PC-9 (cell line): ENCODE measurements at regions not wholly inside any gene's neighbourhood (a gene's known extent, or its start where the extent isn't known, plus 50 kb on each side); places are given as distances from the start of the nearest gene placed in this dataset.

Source experiments
- BruUV-seq: library from RNA; stranded (reverse); fragments of 400-500 nt; replicated peaks from 2 replicates; lab custom pipeline; 2021; lab: Mats Ljungman, UMichigan
- CTCF ChIA-PET: fragments of 300-600 bp; sonication (Branson Sonifier 250); formaldehyde crosslinking; loops from one replicate; lab custom pipeline; 2022; ENCODE audit warnings: antibody characterized with exemption; lab: Charles Lee
- POLR2A ChIA-PET: fragments of 300-600 bp; sonication (Branson Sonifier 250); formaldehyde crosslinking; loops from one replicate; lab custom pipeline; 2022; ENCODE audit warnings: antibody characterized with exemption; ENCODE audit not compliant: unreplicated experiment; lab: Charles Lee
- DNase-seq, 2 experiments: peaks; one replicate each; pipeline versions ENCODE4 v3.0.0 to v3.0.0-alpha.2; 2015 to 2022; ENCODE audit warnings: mixed read lengths in 1 of 2
- H2AFZ ChIP-seq: fragments of 200-600 bp; sonication (generic); 2 replicates; pipeline ENCODE4 v1.8.1; 2017; ENCODE audit warnings: antibody characterized with exemption
- H3F3A ChIP-seq: fragments of 200-600 bp; sonication (generic); 2 replicates; pipeline ENCODE4 v1.8.1; 2017; ENCODE audit warnings: antibody characterized with exemption, mild to moderate bottlenecking, low read depth; ENCODE audit not compliant: insufficient read depth
- H3K27ac ChIP-seq: fragments of 200-600 bp; sonication (generic); 2 replicates; pipeline ENCODE4 v1.6.1; 2016; ENCODE audit warnings: mixed run types
- H3K27me3 ChIP-seq: fragments of 200-600 bp; sonication (generic); 2 replicates; pipeline ENCODE4 v1.6.1; 2016; ENCODE audit warnings: low read depth, mixed run types; ENCODE audit not compliant: insufficient read depth
- H3K36me3 ChIP-seq: fragments of 200-600 bp; sonication (generic); 2 replicates; pipeline ENCODE4 v1.6.1; 2016; ENCODE audit warnings: low read depth, mixed run types
- H3K4me1 ChIP-seq: fragments of 200-600 bp; sonication (generic); replicated peaks from 2 replicates; pipeline ENCODE4 v1.6.1; 2016; ENCODE audit warnings: mixed run types; ENCODE audit not compliant: insufficient read depth
- H3K4me2 ChIP-seq: fragments of 200-600 bp; sonication (generic); 2 replicates; pipeline ENCODE4 v1.6.1; 2017; ENCODE audit warnings: mixed run types
- H3K4me3 ChIP-seq: fragments of 200-600 bp; sonication (generic); 2 replicates; pipeline ENCODE4 v1.6.1; 2016; ENCODE audit warnings: mixed run types
- H3K79me2 ChIP-seq: fragments of 200-600 bp; sonication (generic); 2 replicates; pipeline ENCODE4 v1.6.1; 2017; ENCODE audit warnings: low read depth, mixed run types
- H3K9me2 ChIP-seq: fragments of 200-600 bp; sonication (generic); 2 replicates; pipeline ENCODE4 v1.8.1; 2017; ENCODE audit warnings: mild to moderate bottlenecking; ENCODE audit not compliant: insufficient read depth
- H3K9me3 ChIP-seq: fragments of 200-600 bp; sonication (generic); 2 replicates; pipeline ENCODE4 v1.8.1; 2016; ENCODE audit warnings: low read depth; ENCODE audit not compliant: insufficient read depth
- H4K20me1 ChIP-seq: fragments of 200-600 bp; sonication (generic); 2 replicates; pipeline ENCODE4 v1.8.1; 2017; ENCODE audit not compliant: insufficient read depth
- EZH2 ChIP-seq: fragments of 200-600 bp; sonication (generic); IDR thresholded peaks from 2 replicates; pipeline ENCODE4 v1.8.0; 2017; ENCODE audit warnings: antibody characterized with exemption, low read depth
- intact Hi-C: fragments of 100-400 bp; cut with micrococcal nuclease; formaldehyde crosslinking; loops from one replicate; pipeline ENCODE4 v1.10.0; 2022; ENCODE audit not compliant: unreplicated experiment
- TF ChIP-seq, protein P1 (sequence below): fragments of 200-600 bp; sonication (generic); conservative IDR thresholded peaks from 2 replicates; pipeline ENCODE4 v1.6.1; 2017; ENCODE audit warnings: mixed run types, antibody characterized with exemption, mild to moderate bottlenecking, moderate library complexity

DNA sequence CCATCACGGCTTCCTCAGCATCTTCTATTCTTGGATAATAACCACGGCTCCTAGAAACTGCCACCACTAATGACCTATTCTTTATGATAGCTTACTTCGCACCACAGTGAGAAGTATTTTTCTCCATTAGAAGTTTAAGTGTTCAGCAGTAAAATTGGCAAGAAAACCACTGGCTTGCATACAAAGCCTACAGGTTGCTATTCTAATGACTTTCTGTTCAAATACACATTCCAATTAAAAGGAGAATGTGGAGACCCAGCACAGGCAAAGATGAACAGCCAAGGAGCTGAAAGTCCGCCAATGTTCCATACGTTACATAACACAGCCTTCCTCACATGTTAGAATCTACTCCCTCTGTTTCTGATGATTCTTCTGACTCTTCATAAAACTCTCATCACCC, 875.0 kb upstream of the PRKX start:
- H2AFZ ChIP-seq = no peak overlapping the region
- no peaks in the 10 kb centered on the region for H3K79me2 ChIP-seq
- no peaks in the 10 kb centered on the region for H3K27me3 ChIP-seq
- BruUV-seq = no TSS peak
- no peak for TF ChIP-seq EZH2
- TF ChIP-seq, protein P1, sequence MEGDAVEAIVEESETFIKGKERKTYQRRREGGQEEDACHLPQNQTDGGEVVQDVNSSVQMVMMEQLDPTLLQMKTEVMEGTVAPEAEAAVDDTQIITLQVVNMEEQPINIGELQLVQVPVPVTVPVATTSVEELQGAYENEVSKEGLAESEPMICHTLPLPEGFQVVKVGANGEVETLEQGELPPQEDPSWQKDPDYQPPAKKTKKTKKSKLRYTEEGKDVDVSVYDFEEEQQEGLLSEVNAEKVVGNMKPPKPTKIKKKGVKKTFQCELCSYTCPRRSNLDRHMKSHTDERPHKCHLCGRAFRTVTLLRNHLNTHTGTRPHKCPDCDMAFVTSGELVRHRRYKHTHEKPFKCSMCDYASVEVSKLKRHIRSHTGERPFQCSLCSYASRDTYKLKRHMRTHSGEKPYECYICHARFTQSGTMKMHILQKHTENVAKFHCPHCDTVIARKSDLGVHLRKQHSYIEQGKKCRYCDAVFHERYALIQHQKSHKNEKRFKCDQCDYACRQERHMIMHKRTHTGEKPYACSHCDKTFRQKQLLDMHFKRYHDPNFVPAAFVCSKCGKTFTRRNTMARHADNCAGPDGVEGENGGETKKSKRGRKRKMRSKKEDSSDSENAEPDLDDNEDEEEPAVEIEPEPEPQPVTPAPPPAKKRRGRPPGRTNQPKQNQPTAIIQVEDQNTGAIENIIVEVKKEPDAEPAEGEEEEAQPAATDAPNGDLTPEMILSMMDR = no peak
- H3K4me3 ChIP-seq = no peak overlapping the region
- H3K4me1 ChIP-seq = no peaks in the 10 kb centered on the region
- intact Hi-C loops = no loop called here
- ChIA-PET POLR2A (no interaction called here), CTCF (no interaction called here)
- H3F3A ChIP-seq = no peaks in the 10 kb centered on the region
- no peaks in the 10 kb centered on the region for H3K9me3 ChIP-seq
- no peak overlapping the region for H3K4me2 ChIP-seq
- no peaks in the 10 kb centered on the region for H3K9me2 ChIP-seq
- no peaks in the 10 kb centered on the region for H3K36me3 ChIP-seq
- no peak overlapping the region for H3K27ac ChIP-seq
- no peak for DNase-seq
- no peaks in the 10 kb centered on the region for H4K20me1 ChIP-seq

DNA sequence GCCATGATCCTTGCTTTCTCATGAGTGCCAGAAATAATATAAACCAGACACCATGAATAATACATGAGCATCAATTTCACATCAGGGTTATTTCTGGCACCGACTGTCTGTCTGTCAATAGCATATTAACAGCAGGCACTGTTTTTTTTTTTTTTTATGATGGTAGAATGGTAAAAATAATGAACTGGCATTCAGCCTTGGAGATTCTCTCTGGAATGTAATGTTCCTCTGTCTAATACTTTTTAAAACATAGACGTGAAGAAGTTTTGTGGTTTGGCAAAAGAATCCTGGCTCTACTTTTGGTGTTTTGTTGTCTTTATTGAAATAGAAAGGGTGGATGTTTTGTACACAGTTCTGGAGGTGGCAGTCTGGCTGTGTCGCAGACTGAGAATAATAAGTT, 874.6 kb upstream of the PRKX start:
- Histone ChIP-seq H3K79me2 (no peaks in the 10 kb centered on the region), H3K4me2 (no peak overlapping the region), H3K9me2 (no peaks in the 10 kb centered on the region), H4K20me1 (no peaks in the 10 kb centered on the region), H2AFZ (no peak overlapping the region), H3K27ac (no peak overlapping the region), H3F3A (no peaks in the 10 kb centered on the region), H3K4me1 (no peaks in the 10 kb centered on the region), H3K36me3 (no peaks in the 10 kb centered on the region), H3K4me3 (no peak overlapping the region), H3K27me3 (no peaks in the 10 kb centered on the region), H3K9me3 (no peaks in the 10 kb centered on the region)
- intact Hi-C loops = no loop called here
- CTCF ChIA-PET = no interaction called here
- no TSS peak for BruUV-seq
- TF ChIP-seq EZH2 = no peak
- TF ChIP-seq, protein P1 = no peak
- POLR2A ChIA-PET = no interaction called here
- DNase-seq = no peak

DNA sequence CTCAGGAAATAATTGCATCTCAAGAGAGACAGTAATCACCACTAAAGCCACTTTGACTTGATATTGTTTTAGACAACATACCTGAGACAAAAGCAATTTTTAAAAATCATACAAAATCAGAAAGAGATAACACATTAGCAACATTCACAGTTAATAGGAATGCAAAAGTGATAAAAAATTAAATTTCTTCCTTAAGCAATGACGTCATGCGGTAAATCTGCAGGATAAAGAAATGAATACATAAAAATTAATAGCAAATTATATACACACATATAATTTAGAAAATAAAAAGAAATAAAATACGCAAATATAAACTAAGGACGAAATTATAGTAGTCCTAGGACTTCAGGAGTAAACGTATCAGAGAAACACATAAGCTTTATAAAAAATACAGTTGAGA, 866.5 kb upstream of the PRKX start:
- Histone ChIP-seq H3K4me3 (no peak overlapping the region), H3K4me2 (no peak overlapping the region), H3K27me3 (no peaks in the 10 kb centered on the region), H3K79me2 (no peaks in the 10 kb centered on the region), H2AFZ (no peak overlapping the region), H3K9me3 (no peaks in the 10 kb centered on the region), H3K27ac (no peak overlapping the region), H3F3A (no peaks in the 10 kb centered on the region), H3K4me1 (no peaks in the 10 kb centered on the region), H4K20me1 (no peaks in the 10 kb centered on the region), H3K36me3 (no peaks in the 10 kb centered on the region), H3K9me2 (no peaks in the 10 kb centered on the region)
- intact Hi-C loops = no loop called here
- TF ChIP-seq, protein P1 = no peak
- no peak for TF ChIP-seq EZH2
- ChIA-PET CTCF (no interaction called here), POLR2A (no interaction called here)
- BruUV-seq = no TSS peak
- DNase-seq = no peak
